AG10803 (cell line): ENCODE measurements at regions not wholly inside any gene's neighbourhood (a gene's known extent, or its start where the extent isn't known, plus 50 kb on each side); places are given as distances from the start of the nearest gene placed in this dataset.
"Not testable (repeated sequence)": the region's sequence is repeated elsewhere in the genome, so short reads cannot be mapped to it uniquely, and the experiment has no call there.

Source experiments
- DNase-seq: peaks from one replicate; pipeline ENCODE4 v3.0.0; 2010; ENCODE audit warnings: low read depth
- H3K4me3 ChIP-seq: 2 replicates; pipeline ENCODE4 v1.5.1; 2011; ENCODE audit warnings: mild to moderate bottlenecking, low read length, control low read depth
- CTCF ChIP-seq: conservative IDR thresholded peaks from 2 replicates; pipeline ENCODE4 v1.5.1; 2011; ENCODE audit warnings: mild to moderate bottlenecking, low read length, control low read depth, inconsistent platforms

GRCh38 chr6:37570482-37571133 lies 70.9 kb upstream of the CCDC167 start:
- DNase-seq: no peak
- no peak for TF ChIP-seq CTCF

GRCh38 chr6:37569743-37570481 lies 70.2 kb upstream of the CCDC167 start:
- H3K4me3 ChIP-seq: no peak overlapping the region
- no peak for DNase-seq

More at GRCh38 chr6:37570482-37571133, 70.9 kb upstream of the CCDC167 start:
- no peak overlapping the region for H3K4me3 ChIP-seq

GRCh38 chr6:37569317-37569716 lies 69.6 kb upstream of the CCDC167 start:
- TF ChIP-seq CTCF: no peak
- H3K4me3 ChIP-seq: no peak overlapping the region

More at GRCh38 chr6:37569743-37570481, 70.2 kb upstream of the CCDC167 start:
- no peak for TF ChIP-seq CTCF

GRCh38 chr6:37566950-37567349 lies 67.3 kb upstream of the CCDC167 start:
- DNase-seq: no peak
- no peak for TF ChIP-seq CTCF
- H3K4me3 ChIP-seq: no peak overlapping the region

More at GRCh38 chr6:37569317-37569716, 69.6 kb upstream of the CCDC167 start:
- no peak for DNase-seq

- no peak for DNase-seq
- peak overlapping the region; percentile 49 for H3K4me3 ChIP-seq
- TF ChIP-seq CTCF: peak; percentile 64
Observed at GRCh38 chr6:37566111-37566949, 66.6 kb upstream of the CCDC167 start.

GRCh38 chr6:37565267-37566110 lies 65.8 kb upstream of the CCDC167 start:
- H3K4me3 ChIP-seq: peak overlapping the region; percentile 49
- TF ChIP-seq CTCF: no peak
- no peak for DNase-seq

GRCh38 chr6:37562926-37563288 lies 63.2 kb upstream of the CCDC167 start:
- not testable (repeated sequence) for DNase-seq, H3K4me3 ChIP-seq
